CD14-positive monocyte (primary cell): ENCODE measurements at regions not wholly inside any gene's neighbourhood (a gene's known extent, or its start where the extent isn't known, plus 50 kb on each side); places are given as distances from the start of the nearest gene placed in this dataset.

Experiments
- DNase-seq, 3 donors: peaks; one replicate each; pipeline ENCODE4 v3.0.0-alpha.2; 2011 to 2022
- H2AFZ ChIP-seq: 2 replicates; pipeline ENCODE4 v1.6.0; 2012; ENCODE audit warnings: mild to moderate bottlenecking, low read depth, low read length, inconsistent platforms; ENCODE audit not compliant: insufficient read depth, poor library complexity, severe bottlenecking
- H3K27ac ChIP-seq, 2 donors: 1 replicate in 1 of 2; 2 replicates in 1 of 2; pipeline ENCODE4 v1.5.1; 2012 to 2013; ENCODE audit warnings: low read length in 2 of 2, control low read depth in 1 of 2, inconsistent platforms in 1 of 2, low read depth in 1 of 2, mild to moderate bottlenecking in 1 of 2
- H3K27me3 ChIP-seq, 2 donors: one replicate each; pipeline versions ENCODE4 v1.6.0 to v1.6.1; 2011 to 2013; ENCODE audit warnings: low read length in 2 of 2; ENCODE audit not compliant: control insufficient read depth in 2 of 2, insufficient read depth in 2 of 2
- H3K36me3 ChIP-seq, 2 donors: replicated peaks in 1 of 2; 1 replicate in 1 of 2; 2 replicates in 1 of 2; pipeline versions ENCODE4 v1.5.1 to v1.6.1; 2012 to 2013; ENCODE audit warnings: low read length in 2 of 2, control low read depth in 1 of 2, inconsistent platforms in 1 of 2, mild to moderate bottlenecking in 1 of 2; ENCODE audit not compliant: insufficient read depth in 2 of 2, control insufficient read depth in 1 of 2
- H3K4me1 ChIP-seq, 2 donors: 1 replicate in 1 of 2; 2 replicates in 1 of 2; pipeline versions ENCODE4 v1.5.1 to v1.6.1; 2012 to 2013; ENCODE audit warnings: low read length in 2 of 2, control low read depth in 1 of 2, inconsistent platforms in 1 of 2, mild to moderate bottlenecking in 1 of 2, moderate library complexity in 1 of 2; ENCODE audit not compliant: insufficient read depth in 2 of 2, control insufficient read depth in 1 of 2
- H3K4me2 ChIP-seq: replicated peaks from 2 replicates; pipeline ENCODE3; 2012; ENCODE audit warnings: low read length, moderate library complexity, mild to moderate bottlenecking; ENCODE audit not compliant: poor library complexity, severe bottlenecking; ENCODE audit errors: extremely low read depth
- H3K4me3 ChIP-seq, 3 experiments: fragments of 200-600 bp in 1 of 3; sonication (generic) in 1 of 3; replicated peaks in 1 of 3; 1 replicate in 2 of 3; 2 replicates in 1 of 3; pipeline ENCODE4 v1.5.1; 2011 to 2013; ENCODE audit warnings: low read length in 3 of 3, mild to moderate bottlenecking in 3 of 3, control low read depth in 2 of 3, low read depth in 2 of 3, inconsistent platforms in 1 of 3, moderate library complexity in 1 of 3
- H3K79me2 ChIP-seq: 2 replicates; pipeline ENCODE4 v1.6.0; 2012; ENCODE audit warnings: mild to moderate bottlenecking, control low read depth, inconsistent platforms, low read length, moderate library complexity; ENCODE audit not compliant: insufficient read depth
- H3K9ac ChIP-seq: 2 replicates; pipeline ENCODE4 v1.6.0; 2017; ENCODE audit warnings: low read length, mild to moderate bottlenecking; ENCODE audit not compliant: insufficient read depth, poor library complexity, severe bottlenecking
- H3K9me3 ChIP-seq, 2 donors: replicated peaks in 1 of 2; 1 replicate in 1 of 2; 2 replicates in 1 of 2; pipeline versions ENCODE4 v1.5.1 to v1.6.1; 2012 to 2013; ENCODE audit warnings: low read length in 2 of 2, control low read depth in 1 of 2; ENCODE audit not compliant: control insufficient read depth in 1 of 2, insufficient read depth in 1 of 2
- H4K20me1 ChIP-seq: 2 replicates; pipeline ENCODE4 v1.6.0; 2012; ENCODE audit warnings: mild to moderate bottlenecking, low read length, control low read depth, moderate library complexity; ENCODE audit not compliant: insufficient read depth
- H3K27ac Mint-ChIP-seq, 7 donors: one replicate each; pipeline ENCODE4 v1.8.0; 2020; ENCODE audit warnings: mild to moderate bottlenecking in 7 of 7, mixed read lengths in 7 of 7, moderate library complexity in 6 of 7, inconsistent platforms in 2 of 7
- H3K27me3 Mint-ChIP-seq, 3 donors: one replicate each; pipeline ENCODE4 v1.8.0; 2021 to 2022; ENCODE audit warnings: low read depth in 3 of 3, mild to moderate bottlenecking in 3 of 3, mixed read lengths in 3 of 3, moderate library complexity in 3 of 3, inconsistent platforms in 1 of 3
- H3K36me3 Mint-ChIP-seq, 2 donors: one replicate each; pipeline ENCODE4 v1.8.0; 2020; ENCODE audit warnings: mixed read lengths in 2 of 2, inconsistent platforms in 1 of 2, mild to moderate bottlenecking in 1 of 2
- H3K4me1 Mint-ChIP-seq: one replicate; pipeline ENCODE4 v1.8.0; 2020; ENCODE audit warnings: mild to moderate bottlenecking, mixed read lengths
- H3K4me3 Mint-ChIP-seq, 2 donors: one replicate each; pipeline ENCODE4 v1.8.0; 2020; ENCODE audit warnings: mild to moderate bottlenecking in 2 of 2, mixed read lengths in 2 of 2, moderate library complexity in 1 of 2
- H3K9me3 Mint-ChIP-seq, 7 donors: one replicate each; pipeline ENCODE4 v1.8.0; 2020 to 2022; ENCODE audit warnings: mixed read lengths in 7 of 7, mild to moderate bottlenecking in 6 of 7, moderate library complexity in 6 of 7, inconsistent platforms in 2 of 7
- WGBS: methylation state at CpG from one replicate; pipeline ENCODE4 v1.1.5; 2013; ENCODE audit warnings: missing lambda C conversion rate; ENCODE audit not compliant: insufficient coverage; 5-methylcytosine and 5-hydroxymethylcytosine counted together
- intact Hi-C, 2 donors: fragments of 100-400 bp; cut with micrococcal nuclease; formaldehyde crosslinking; loops; one replicate each; pipeline versions ENCODE4 v1.15.0 to v1.15.1; 2023
- TF ChIP-seq, protein P1 (sequence below): fragments of 200-600 bp; IDR thresholded peaks from one replicate; pipeline ENCODE4 v1.8.0; 2022; ENCODE audit warnings: antibody characterized with exemption, mild to moderate bottlenecking

DNA sequence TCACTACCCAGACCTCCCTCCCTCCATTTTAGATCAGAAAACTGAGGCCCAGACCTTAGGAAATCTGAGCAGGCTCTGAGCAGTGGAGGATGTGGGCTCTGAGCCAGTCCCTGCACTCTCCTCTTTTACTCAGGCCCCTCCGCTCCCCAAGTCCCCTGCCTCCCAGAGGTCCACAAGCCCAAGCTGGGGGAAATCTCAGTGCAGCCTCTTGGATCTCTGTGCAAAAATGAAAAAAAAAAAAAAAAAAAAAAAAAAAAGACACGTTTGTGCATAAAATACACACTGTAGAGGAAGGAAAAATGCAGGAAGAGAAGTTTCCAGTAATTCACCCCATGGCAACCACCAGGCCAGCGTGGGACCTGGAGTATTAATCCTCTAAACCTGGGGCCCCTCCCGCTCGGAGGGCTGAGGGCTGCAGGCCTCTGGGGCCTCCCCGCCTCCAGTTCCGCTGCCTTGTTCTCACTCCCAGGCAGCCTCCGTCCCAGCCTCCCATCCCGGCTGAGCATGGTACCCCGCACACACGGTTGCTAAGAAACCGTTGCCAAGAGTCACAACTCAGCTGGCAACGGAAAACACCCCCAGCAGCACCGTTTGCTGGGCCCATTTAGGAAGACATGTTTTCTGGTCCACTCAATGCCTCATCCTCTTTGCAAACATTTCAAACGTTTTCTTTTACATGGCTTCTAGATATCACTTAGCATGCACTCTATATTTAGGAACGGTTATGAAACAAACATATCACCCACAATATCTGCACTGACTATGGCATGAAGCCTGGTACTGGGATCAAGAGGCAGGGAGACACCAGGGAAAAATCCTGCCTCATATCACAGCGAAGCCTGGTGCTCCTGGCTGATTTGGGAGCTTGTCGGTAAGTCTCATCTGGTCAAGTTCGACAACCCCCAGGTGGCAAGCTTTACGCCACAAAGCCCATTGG lies 227.5 kb downstream of the CTTN start:
- WGBS: 85% methylated on average over 17 of the region's 20 CpGs
- no peak overlapping the region for H3K4me3 ChIP-seq

DNA sequence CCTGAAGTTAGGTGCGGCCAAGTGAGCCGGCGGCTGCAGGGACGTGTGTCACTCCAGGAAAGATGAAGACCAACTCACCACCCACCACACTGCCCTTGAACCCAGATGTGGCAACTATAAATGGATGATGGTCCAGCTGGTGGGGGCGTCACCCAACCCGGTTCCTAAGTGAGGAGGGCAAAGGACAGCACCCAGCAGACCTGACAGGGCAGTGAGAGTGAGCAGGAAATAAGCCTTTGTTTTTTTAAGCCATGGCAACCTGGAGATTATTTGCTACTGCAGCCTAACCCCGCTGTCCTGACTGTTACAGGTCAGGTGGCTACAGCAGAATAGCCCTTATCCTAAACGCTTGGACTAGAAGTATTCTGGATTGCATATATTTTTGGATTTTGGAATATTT lies 228.9 kb downstream of the CTTN start:
- intact Hi-C loops: no loop called here
- WGBS: 100% methylated on average over 3 of the region's 8 CpGs

More for the DNA sequence above, 227.5 kb downstream of the CTTN start:
- no peak overlapping the region for H3K4me3 Mint-ChIP-seq
- no peak for DNase-seq
- no peak overlapping the region for H3K27ac Mint-ChIP-seq
- no peaks in the 10 kb centered on the region for H3K36me3 ChIP-seq
- H3K27me3 Mint-ChIP-seq: peaks cover 4 to 17% (median 7%) of the 10 kb centered on the region in 3 donors
- no peak overlapping the region for H3K9ac ChIP-seq
- no peak overlapping the region for H2AFZ ChIP-seq
- intact Hi-C loops: no loop called here
- no peaks in the 10 kb centered on the region for H3K9me3 ChIP-seq
- no peaks in the 10 kb centered on the region for H3K27me3 ChIP-seq
- peaks cover 0 to 2% (median 0%) of the 10 kb centered on the region in 7 donors for H3K9me3 Mint-ChIP-seq
- H3K36me3 Mint-ChIP-seq: no peaks in the 10 kb centered on the region
- no peak overlapping the region for H3K4me2 ChIP-seq
- no peaks in the 10 kb centered on the region for H3K79me2 ChIP-seq
- H3K4me1 Mint-ChIP-seq: peaks cover 5% of the 10 kb centered on the region
- no peaks in the 10 kb centered on the region for H3K4me1 ChIP-seq
- no peak overlapping the region for H3K27ac ChIP-seq
- TF ChIP-seq, protein P1, sequence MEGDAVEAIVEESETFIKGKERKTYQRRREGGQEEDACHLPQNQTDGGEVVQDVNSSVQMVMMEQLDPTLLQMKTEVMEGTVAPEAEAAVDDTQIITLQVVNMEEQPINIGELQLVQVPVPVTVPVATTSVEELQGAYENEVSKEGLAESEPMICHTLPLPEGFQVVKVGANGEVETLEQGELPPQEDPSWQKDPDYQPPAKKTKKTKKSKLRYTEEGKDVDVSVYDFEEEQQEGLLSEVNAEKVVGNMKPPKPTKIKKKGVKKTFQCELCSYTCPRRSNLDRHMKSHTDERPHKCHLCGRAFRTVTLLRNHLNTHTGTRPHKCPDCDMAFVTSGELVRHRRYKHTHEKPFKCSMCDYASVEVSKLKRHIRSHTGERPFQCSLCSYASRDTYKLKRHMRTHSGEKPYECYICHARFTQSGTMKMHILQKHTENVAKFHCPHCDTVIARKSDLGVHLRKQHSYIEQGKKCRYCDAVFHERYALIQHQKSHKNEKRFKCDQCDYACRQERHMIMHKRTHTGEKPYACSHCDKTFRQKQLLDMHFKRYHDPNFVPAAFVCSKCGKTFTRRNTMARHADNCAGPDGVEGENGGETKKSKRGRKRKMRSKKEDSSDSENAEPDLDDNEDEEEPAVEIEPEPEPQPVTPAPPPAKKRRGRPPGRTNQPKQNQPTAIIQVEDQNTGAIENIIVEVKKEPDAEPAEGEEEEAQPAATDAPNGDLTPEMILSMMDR: no peak
- H4K20me1 ChIP-seq: no peaks in the 10 kb centered on the region

More for the DNA sequence above, 228.9 kb downstream of the CTTN start:
- peaks cover 0 to 2% (median 0%) of the 10 kb centered on the region in 7 donors for H3K9me3 Mint-ChIP-seq
- no peaks in the 10 kb centered on the region for H3K36me3 ChIP-seq
- H3K27me3 ChIP-seq: no peaks in the 10 kb centered on the region
- H3K27me3 Mint-ChIP-seq: peaks cover 4 to 19% (median 7%) of the 10 kb centered on the region in 3 donors
- H4K20me1 ChIP-seq: no peaks in the 10 kb centered on the region
- H3K4me2 ChIP-seq: no peak overlapping the region
- no peaks in the 10 kb centered on the region for H3K4me1 ChIP-seq
- peaks cover 5% of the 10 kb centered on the region for H3K4me1 Mint-ChIP-seq
- no peaks in the 10 kb centered on the region for H3K9me3 ChIP-seq
- H3K9ac ChIP-seq: no peak overlapping the region
- no peak overlapping the region for H3K4me3 ChIP-seq
- H3K27ac ChIP-seq: no peak overlapping the region
- H3K79me2 ChIP-seq: no peaks in the 10 kb centered on the region
- H2AFZ ChIP-seq: no peak overlapping the region
- H3K36me3 Mint-ChIP-seq: no peaks in the 10 kb centered on the region
- no peak overlapping the region for H3K4me3 Mint-ChIP-seq
- no peak for DNase-seq
- TF ChIP-seq, protein P1: no peak
- H3K27ac Mint-ChIP-seq: no peak overlapping the region
